Mucosa of gallbladder (tissue), 1 donor: ENCODE measurements at regions not wholly inside any gene's neighbourhood (a gene's known extent, or its start where the extent isn't known, plus 50 kb on each side); places are given as distances from the start of the nearest gene placed in this dataset.

ENCODE experiments used
- DNase-seq: peaks from one replicate; pipeline ENCODE4 v3.0.0-alpha.2; 2020; ENCODE audit warnings: low spot score
- donor health status: DM: no; HTN: no; CAD: no.

DNA sequence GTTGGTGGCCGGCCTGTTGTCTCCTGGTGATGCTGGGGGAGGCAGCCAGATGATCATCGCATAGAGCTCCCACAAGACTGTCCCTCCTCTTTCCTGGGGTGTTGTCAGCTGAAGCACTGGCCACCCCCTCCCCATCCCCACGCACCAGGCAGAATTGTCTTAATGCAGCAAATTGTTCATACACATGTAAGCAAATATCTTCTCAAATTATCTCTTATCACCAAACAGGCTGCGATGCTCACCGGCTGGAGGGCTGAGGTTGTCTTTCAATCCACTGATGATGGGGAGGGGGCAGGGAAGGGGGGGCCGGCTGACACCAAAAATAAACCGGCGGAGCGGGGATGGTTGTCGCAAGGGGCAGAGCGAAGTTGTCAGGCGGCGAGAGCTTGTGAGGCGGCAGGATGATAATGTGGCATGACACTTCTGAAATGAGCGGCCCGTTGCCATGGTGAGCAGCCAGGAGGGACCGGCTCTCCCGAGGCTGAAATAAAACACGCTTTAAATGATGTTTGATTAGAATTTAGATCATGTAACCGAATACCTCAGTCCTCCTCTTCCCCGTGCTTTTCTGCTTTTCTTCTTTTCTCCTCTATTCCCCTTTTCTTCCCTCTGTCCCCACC lies 59.8 kb downstream of the MRM1 start:
- no peak for DNase-seq

GRCh38 chr17:36661688-36662087 lies 60.3 kb downstream of the MRM1 start:
- no peak for DNase-seq

- no peak for DNase-seq
Observed at GRCh38 chr17:36665417-36665816, 64.0 kb downstream of the MRM1 start.

DNA sequence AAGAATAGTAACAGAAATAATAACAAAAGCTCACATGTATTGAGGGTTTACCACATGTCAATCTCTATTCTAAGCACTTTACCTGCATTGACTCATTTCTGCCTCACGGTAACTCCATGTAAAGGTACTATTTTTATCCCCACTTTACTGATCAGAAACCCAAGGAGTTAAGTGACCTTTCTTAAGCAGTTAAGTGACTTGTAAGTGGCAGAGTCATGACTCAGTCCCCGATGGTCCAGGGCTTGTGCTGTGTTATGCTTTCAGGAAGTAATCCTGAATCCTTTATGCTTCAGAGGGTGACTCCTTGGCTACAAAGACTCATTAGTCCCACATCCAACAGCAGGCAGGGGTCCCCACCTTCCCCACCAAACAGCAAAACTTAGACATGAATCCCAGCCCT lies 66.5 kb downstream of the MRM1 start:
- no peak for DNase-seq

DNA sequence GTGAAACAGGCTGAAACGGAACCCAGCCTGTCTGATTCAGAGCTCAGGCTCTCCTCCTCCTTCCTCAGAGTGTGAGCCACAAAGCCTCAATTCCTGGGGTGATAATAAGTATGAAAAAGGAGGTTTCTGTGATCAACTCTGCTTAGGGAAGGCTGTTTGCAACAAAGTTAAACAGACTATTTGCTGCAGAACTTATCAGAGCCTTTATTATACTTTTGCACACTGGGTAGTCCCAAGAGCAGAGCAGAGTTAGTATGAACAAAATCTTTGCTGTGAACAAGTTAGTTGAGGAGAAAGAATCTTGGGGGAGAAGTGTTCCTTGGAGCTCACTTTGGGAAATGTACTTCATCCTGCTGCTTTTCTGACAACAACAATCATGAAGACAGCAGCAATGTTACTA lies 67.4 kb downstream of the MRM1 start:
- no peak for DNase-seq

- DNase-seq = no peak
Observed at GRCh38 chr17:36671144-36671543, 69.8 kb downstream of the MRM1 start.

DNA sequence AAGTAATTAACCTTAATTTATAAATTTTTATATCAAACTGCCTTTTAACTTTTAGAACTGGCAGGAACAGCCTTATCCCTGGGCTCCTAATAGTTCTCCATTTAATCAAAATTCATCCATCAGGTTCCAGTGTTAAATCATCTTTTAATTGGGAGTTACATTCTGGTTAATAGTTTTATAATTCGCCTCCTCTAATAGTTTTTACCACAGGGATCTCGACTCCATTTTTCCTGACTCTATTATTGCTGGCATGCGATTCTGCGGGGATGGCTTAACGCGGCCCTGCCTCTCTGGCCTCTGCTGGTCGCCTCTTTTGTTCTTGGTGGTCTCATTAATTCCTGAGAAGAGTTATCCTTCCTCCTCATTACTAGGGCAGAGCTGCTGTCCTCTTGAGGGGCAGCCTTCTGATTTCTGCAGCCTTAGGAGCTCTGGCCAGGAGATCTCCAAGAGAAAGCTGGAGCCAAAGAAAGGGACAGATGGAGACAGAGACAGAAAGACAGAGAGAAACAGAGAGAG lies 71.1 kb downstream of the MRM1 start:
- no peak for DNase-seq

- DNase-seq = no peak
Observed at GRCh38 chr17:36673068-36673467, 71.7 kb downstream of the MRM1 start.

DNA sequence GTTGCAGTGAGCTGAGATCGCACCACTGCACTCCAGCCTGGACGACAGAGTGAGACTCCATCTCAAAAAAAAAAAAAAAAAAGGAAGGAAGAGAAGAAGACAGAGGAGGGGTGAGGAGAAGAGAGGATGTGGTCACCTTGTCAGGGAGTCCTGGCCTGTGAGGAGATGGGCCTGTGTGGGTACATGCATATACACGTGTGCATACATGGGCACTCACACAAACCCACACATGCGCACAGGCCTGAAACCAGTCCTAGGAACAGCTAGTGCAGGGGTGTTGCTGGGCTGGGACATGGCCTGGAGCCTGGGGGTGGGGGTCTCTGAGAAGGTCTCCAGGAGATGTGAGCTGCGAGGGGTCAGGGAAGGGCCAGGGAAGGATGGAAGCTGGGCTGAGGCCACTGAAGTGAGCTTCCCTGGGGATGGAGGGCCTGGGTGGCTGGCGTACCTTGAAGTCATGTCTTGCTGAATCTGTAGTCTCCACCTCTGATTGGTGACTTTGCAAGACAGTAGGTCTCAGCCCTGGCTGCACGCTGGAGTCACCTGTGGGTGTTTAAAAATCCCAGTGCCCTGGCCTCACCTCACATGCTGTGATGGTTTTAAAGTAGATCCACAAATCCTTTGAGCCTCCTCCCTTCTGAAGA lies 72.4 kb downstream of the MRM1 start:
- DNase-seq = no peak

DNA sequence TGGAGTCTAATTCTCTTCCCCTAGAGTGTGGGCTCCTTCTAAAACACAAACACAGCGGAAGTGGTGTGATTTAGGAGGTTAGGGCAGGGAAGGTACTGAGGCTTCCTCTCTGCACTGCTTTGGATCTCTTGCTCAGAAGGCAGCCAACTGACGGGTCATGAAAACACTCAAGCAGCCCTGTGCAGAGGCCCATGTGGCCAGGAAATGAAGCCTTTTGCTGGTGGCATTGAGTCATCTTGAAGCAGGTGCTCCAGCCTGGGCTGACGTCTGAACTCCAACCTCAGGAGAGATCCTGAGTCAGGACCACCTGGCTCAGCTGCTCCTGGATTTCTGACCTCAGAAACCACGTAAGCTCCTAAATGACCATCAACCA lies 72.9 kb downstream of the MRM1 start:
- no peak for DNase-seq

GRCh38 chr17:36675250-36675649 lies 73.9 kb downstream of the MRM1 start:
- DNase-seq = no peak

- DNase-seq = no peak
Observed at GRCh38 chr17:36675786-36676185, 74.4 kb downstream of the MRM1 start.

DNA sequence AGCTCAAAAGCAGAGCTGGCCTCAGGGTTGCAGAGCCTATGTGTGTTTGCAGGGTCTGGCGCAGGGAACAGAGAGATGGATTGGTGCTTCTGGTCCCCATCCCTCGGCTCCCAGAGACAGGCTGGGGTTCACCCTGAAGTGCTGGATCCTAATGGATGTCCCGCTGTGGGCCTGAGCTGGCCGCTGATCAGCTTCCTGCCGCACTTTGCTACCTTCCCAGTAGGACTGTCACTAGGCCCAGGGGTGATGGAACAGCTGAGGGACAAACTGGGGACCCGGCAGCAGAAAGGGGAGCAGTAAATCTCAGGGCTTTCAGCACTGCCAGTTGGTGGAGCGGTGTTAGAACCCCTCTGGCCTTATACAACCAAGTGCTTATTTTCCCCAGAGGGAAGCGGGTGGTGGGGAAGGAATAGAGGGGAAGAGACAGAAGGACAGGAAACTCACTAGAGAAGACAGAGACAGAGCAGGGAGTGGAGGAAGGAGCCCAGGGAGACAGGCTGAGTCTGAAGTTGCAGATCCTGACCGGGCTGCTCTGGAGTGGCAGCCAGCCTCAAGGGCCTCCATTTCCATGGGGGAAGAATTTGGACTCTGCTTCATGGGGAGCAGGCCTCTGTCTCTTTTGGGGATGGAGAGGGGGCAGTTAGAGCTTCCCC lies 78.6 kb downstream of the MRM1 start:
- no peak for DNase-seq

DNA sequence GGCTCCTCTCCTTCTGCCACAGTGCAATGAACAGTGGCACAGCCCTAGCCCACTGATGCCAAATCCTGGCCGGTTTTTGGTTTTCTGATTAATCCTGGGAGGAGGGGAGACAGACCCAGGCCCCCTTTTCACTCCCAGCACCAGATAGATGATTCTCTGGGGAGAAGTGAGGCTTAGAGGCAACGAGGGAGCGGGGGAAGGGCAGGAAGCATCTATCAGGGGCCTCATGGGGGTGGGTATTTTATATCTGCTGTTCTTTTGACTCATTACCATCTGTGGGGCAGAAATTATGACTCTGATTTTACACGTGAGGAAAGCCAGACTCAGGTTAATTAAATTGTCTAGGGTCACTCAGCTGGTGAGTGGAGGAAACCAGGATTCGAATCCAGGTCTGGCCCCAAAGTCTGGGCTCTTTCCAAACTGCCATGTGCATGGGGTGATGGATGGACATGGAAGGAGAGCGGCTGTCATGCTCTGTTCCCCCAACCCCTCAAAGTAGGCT lies 79.4 kb downstream of the MRM1 start:
- DNase-seq = no peak

- DNase-seq = no peak
Observed at GRCh38 chr17:36682773-36683172, 81.4 kb downstream of the MRM1 start.

DNA sequence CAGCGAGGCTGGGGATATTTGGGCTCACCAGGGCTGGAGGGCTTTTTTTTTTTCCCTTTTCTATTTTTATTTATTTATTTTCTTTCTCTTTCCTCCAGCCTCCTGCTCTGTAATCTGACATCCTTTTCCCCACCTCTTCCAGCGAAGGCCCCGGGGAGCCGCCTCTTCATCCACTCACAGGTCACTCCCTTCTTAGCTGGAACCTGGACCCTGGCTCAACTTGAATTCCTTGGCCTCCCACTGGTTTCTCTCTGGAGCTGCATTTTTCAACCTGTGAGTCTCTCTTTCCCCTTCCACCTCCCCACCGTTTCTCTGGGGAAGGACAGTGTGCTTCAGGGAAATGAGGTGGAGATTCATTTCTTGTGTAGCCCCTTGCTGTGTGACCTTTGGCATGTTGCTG lies 82.0 kb downstream of the MRM1 start:
- no peak for DNase-seq

DNA sequence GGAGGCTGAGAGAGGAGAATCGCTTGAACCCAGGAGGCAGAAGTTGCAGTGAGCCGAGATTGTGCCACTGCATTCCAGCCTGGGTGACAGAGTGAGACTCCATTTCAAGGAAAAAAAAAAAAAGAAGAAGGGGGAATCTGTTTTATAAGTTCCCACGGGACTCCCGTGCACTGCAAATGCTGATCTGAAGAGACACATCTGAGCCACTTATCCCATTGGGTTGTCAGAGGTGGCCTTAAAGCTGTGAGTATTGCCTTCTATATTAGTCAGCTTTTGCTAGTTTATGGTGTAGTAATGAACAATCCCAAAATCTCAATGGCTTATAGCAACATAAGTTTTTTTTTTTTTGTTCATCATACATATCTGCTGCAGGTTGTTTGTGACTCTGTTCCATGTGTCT lies 82.8 kb downstream of the MRM1 start:
- DNase-seq = no peak

DNA sequence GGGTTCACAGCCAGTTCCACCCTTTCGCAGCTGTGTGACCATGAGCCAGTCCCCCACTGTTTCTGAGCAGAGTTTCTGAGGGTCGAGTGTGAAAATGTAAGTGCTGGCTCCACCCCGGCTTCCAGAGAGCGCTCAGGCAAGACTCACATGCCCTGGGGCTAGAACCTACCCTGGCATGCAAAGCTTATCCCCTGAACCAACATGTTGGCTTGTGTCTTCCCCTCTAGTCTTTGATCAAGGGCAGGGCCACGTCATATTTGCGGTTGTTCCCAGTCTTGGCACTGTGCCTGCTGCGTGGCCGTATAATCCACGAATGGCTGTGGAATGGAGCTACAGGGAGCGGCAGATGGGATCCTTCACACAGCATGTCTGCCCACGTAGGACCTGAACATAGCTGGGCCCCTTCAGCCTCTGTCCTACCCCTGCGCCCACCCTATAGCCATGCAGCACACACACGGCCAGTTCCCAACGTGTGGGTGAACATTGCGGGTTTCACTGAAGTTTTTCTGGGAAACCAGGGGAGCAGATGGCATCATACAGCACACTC lies 84.8 kb downstream of the MRM1 start:
- no peak for DNase-seq

GRCh38 chr17:36687736-36688135 lies 86.4 kb downstream of the MRM1 start:
- DNase-seq = no peak

DNA sequence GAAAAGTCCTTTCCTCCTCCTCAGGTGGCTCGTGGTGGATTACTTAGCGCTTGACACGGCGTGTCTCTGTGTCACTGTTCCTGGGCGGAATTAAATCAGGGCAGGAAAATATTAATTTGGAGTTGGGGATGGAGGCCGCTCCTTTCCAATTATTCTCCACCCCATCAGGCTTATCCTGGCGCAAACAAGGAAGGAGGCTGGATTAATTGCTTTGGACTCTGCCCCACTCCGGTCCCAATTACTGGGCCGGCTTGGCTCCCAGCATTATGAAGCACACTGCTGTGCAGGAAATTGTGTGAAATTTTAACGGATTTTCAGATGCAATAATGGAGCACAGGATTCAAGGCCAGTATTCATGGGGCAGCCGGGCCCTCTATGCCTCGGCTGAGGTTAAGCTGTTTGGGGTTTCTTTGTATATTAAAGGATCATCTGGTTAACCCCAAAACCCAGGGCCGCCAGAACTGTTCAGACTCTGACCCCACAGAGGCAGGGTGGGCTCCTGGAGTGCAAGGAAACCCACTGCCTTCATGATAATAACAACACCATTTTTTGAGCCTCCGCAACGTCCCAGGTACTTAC lies 87.8 kb downstream of the MRM1 start:
- DNase-seq = peak; percentile 16

DNA sequence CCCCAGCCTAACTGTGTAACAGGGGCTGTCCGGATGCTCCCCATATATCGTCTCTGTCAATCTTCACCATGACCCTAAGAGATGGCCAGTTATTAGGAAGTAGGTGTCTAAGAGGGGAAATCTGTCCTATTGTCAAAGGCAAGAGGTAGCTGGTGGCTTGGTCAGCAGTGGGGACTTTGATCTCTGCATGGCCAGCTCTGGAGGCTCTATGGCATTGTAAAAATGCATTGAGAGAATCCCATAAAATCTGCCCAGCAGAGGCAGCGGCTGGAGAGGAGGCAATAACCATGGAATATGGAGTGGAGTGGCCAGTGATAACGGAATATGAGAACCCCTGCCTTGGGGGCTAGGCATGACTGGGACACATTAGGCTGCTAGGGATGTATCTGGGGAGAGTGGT lies 88.8 kb downstream of the MRM1 start:
- DNase-seq = no peak

GRCh38 chr17:36691606-36692005 lies 90.2 kb downstream of the MRM1 start:
- no peak for DNase-seq

DNA sequence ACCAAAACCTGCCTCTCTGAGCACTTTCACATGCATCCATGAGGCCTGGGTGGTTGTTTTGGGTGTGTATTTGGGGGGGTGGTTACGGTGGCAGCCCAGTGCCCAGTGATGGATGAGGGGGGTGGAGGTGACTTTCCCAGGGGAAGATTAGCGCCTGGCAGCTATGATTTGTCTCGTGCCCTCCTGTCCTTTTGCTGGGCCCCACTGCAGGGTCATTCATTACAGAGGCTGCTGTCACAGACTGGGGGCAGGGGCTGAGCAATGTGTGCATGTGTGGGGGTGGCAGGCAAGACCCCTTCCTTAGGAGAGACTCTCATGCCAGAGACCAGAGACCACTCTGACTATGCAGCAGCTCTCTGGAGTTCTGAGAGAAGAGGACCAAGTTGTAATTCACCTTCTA lies 93.7 kb downstream of the MRM1 start:
- DNase-seq = no peak
